ENCODE measurements at regions not wholly inside any gene's neighbourhood (a gene's known extent, or its start where the extent isn't known, plus 50 kb on each side); places are given as distances from the start of the nearest gene placed in this dataset.

DNA sequence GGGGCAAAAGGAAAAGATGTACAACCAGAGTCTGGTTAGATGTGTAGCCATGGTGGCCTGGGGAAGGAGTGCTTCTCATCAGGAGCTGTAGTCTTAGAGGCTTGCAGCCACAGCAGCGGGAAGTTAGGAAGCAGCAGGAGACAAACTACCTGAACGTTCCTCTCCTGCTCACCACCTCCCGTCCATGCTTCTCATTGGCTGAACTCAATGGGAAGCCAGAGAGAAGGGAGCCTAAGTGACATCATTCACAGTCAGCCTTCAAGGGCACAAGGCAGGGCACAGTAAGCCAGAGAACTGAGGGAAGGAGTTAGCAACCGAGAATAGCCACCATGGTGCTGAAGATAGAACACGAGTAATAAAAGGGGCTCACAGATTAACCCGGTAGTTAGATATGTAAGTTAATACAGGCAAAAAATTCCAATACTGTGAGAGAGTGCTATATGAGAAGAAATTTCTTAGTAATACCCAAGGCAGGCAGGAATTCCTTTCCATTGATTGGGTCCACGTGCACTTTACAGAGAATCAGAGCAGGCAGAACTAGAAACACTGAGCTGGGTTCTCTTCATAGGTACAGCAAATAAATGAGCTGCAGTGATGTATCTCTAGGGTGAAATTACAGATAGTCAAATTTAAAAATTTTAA is 391.5 kb upstream of the DACH1 start:
- TF ChIP-seq, protein P1, sequence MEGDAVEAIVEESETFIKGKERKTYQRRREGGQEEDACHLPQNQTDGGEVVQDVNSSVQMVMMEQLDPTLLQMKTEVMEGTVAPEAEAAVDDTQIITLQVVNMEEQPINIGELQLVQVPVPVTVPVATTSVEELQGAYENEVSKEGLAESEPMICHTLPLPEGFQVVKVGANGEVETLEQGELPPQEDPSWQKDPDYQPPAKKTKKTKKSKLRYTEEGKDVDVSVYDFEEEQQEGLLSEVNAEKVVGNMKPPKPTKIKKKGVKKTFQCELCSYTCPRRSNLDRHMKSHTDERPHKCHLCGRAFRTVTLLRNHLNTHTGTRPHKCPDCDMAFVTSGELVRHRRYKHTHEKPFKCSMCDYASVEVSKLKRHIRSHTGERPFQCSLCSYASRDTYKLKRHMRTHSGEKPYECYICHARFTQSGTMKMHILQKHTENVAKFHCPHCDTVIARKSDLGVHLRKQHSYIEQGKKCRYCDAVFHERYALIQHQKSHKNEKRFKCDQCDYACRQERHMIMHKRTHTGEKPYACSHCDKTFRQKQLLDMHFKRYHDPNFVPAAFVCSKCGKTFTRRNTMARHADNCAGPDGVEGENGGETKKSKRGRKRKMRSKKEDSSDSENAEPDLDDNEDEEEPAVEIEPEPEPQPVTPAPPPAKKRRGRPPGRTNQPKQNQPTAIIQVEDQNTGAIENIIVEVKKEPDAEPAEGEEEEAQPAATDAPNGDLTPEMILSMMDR (IDR thresholded peaks at IDR 0.05; ENCODE audit: low read length): no peak
- no peak for TF ChIP-seq EZH2 (IDR thresholded peaks at IDR 0.05; ENCODE audit: borderline replicate concordance, low read length)

Data from OCI-LY1 (cell line).